ENCODE measurements at regions not wholly inside any gene's neighbourhood (a gene's known extent, or its start where the extent isn't known, plus 50 kb on each side); places are given as distances from the start of the nearest gene placed in this dataset.
"Not testable (repeated sequence)": the region's sequence is repeated elsewhere in the genome, so short reads cannot be mapped to it uniquely, and the experiment has no call there.

- H3K4me3 Mint-ChIP-seq = no peak overlapping the region
- peaks cover 15% of the 10 kb centered on the region for H3K27me3 Mint-ChIP-seq
- no peak overlapping the region for H3K27ac Mint-ChIP-seq
Observed at GRCh38 chr1:88579598-88579997, 104.5 kb upstream of the PKN2 start.

GRCh38 chr1:88581703-88582102 lies 102.4 kb upstream of the PKN2 start:
- H3K9me3 Mint-ChIP-seq = no peaks in the 10 kb centered on the region
- no peak for DNase-seq
- H3K27ac Mint-ChIP-seq = no peak overlapping the region
- peaks cover 33% of the 10 kb centered on the region for H3K27me3 Mint-ChIP-seq
- H3K4me3 Mint-ChIP-seq = no peak overlapping the region
- no peaks in the 10 kb centered on the region for H3K4me1 Mint-ChIP-seq (ENCODE audit: low read depth)
- no peaks in the 10 kb centered on the region for H3K36me3 Mint-ChIP-seq (ENCODE audit: low read depth)

More at GRCh38 chr1:88579598-88579997, 104.5 kb upstream of the PKN2 start:
- H3K36me3 Mint-ChIP-seq (ENCODE audit: low read depth) = no peaks in the 10 kb centered on the region
- DNase-seq = no peak
- no peaks in the 10 kb centered on the region for H3K4me1 Mint-ChIP-seq (ENCODE audit: low read depth)
- no peaks in the 10 kb centered on the region for H3K9me3 Mint-ChIP-seq

- Mint-ChIP-seq H3K27me3 (peaks cover 13% of the 10 kb centered on the region), H3K4me1 (ENCODE audit: low read depth) (peaks cover 4% of the 10 kb centered on the region), H3K4me3 (no peak overlapping the region), H3K27ac (no peak overlapping the region), H3K36me3 (ENCODE audit: low read depth) (no peaks in the 10 kb centered on the region), H3K9me3 (peaks cover 12% of the 10 kb centered on the region)
- DNase-seq = no peak
Observed at GRCh38 chr1:88593358-88593757, 90.7 kb upstream of the PKN2 start.

GRCh38 chr1:88595355-88596002 lies 88.6 kb upstream of the PKN2 start:
- no peak for DNase-seq
- Mint-ChIP-seq H3K36me3 (ENCODE audit: low read depth) (no peaks in the 10 kb centered on the region), H3K4me3 (no peak overlapping the region), H3K4me1 (ENCODE audit: low read depth) (peaks cover 4% of the 10 kb centered on the region), H3K27ac (no peak overlapping the region), H3K27me3 (peaks cover 10% of the 10 kb centered on the region), H3K9me3 (peaks cover 15% of the 10 kb centered on the region)

GRCh38 chr1:88597973-88598372 lies 86.1 kb upstream of the PKN2 start:
- H3K36me3 Mint-ChIP-seq (ENCODE audit: low read depth); DNase-seq; H3K4me1 Mint-ChIP-seq (ENCODE audit: low read depth); H3K27ac Mint-ChIP-seq; H3K27me3 Mint-ChIP-seq; H3K4me3 Mint-ChIP-seq: not testable (repeated sequence)
- peaks cover 12% of the 10 kb centered on the region for H3K9me3 Mint-ChIP-seq

- Mint-ChIP-seq H3K9me3 (no peaks in the 10 kb centered on the region), H3K4me3 (no peak overlapping the region), H3K27ac (no peak overlapping the region), H3K36me3 (ENCODE audit: low read depth) (no peaks in the 10 kb centered on the region), H3K27me3 (no peaks in the 10 kb centered on the region), H3K4me1 (ENCODE audit: low read depth) (peaks cover 4% of the 10 kb centered on the region)
- DNase-seq = no peak
Observed at GRCh38 chr1:88608139-88608943, 75.7 kb upstream of the PKN2 start.

- Mint-ChIP-seq H3K27me3 (peaks cover 1% of the 10 kb centered on the region), H3K27ac (no peak overlapping the region), H3K4me1 (ENCODE audit: low read depth) (peaks cover 4% of the 10 kb centered on the region), H3K4me3 (no peak overlapping the region), H3K36me3 (ENCODE audit: low read depth) (no peaks in the 10 kb centered on the region), H3K9me3 (no peaks in the 10 kb centered on the region)
- DNase-seq = no peak
Observed at GRCh38 chr1:88609051-88609450, 75.0 kb upstream of the PKN2 start.

- Mint-ChIP-seq H3K36me3 (ENCODE audit: low read depth) (no peaks in the 10 kb centered on the region), H3K27ac (no peak overlapping the region), H3K9me3 (no peaks in the 10 kb centered on the region), H3K27me3 (peaks cover 2% of the 10 kb centered on the region), H3K4me3 (no peak overlapping the region), H3K4me1 (ENCODE audit: low read depth) (peaks cover 4% of the 10 kb centered on the region)
- no peak for DNase-seq
Observed at GRCh38 chr1:88610687-88611086, 73.4 kb upstream of the PKN2 start.

- H3K4me3 Mint-ChIP-seq = no peak overlapping the region
- no peak for DNase-seq
- H3K27me3 Mint-ChIP-seq = peaks cover 2% of the 10 kb centered on the region
- no peak overlapping the region for H3K27ac Mint-ChIP-seq
- H3K9me3 Mint-ChIP-seq = peaks cover 3% of the 10 kb centered on the region
- H3K36me3 Mint-ChIP-seq (ENCODE audit: low read depth) = no peaks in the 10 kb centered on the region
- H3K4me1 Mint-ChIP-seq (ENCODE audit: low read depth) = peaks cover 4% of the 10 kb centered on the region
Observed at GRCh38 chr1:88612292-88612691, 71.8 kb upstream of the PKN2 start.

- Mint-ChIP-seq H3K4me1 (ENCODE audit: low read depth) (peaks cover 4% of the 10 kb centered on the region), H3K9me3 (peaks cover 6% of the 10 kb centered on the region), H3K36me3 (ENCODE audit: low read depth) (peaks cover 2% of the 10 kb centered on the region), H3K27ac (no peak overlapping the region), H3K4me3 (no peak overlapping the region), H3K27me3 (peaks cover 4% of the 10 kb centered on the region)
- DNase-seq = no peak
Observed at GRCh38 chr1:88612773-88613172, 71.3 kb upstream of the PKN2 start.

GRCh38 chr1:88618331-88618730 lies 65.7 kb upstream of the PKN2 start:
- Mint-ChIP-seq H3K36me3 (ENCODE audit: low read depth) (peaks cover 9% of the 10 kb centered on the region), H3K27me3 (peaks cover 6% of the 10 kb centered on the region), H3K9me3 (peaks cover 29% of the 10 kb centered on the region), H3K4me1 (ENCODE audit: low read depth) (no peaks in the 10 kb centered on the region), H3K27ac (no peak overlapping the region), H3K4me3 (no peak overlapping the region)
- no peak for DNase-seq

- H3K27me3 Mint-ChIP-seq; H3K4me1 Mint-ChIP-seq (ENCODE audit: low read depth); H3K4me3 Mint-ChIP-seq; H3K27ac Mint-ChIP-seq; DNase-seq; H3K36me3 Mint-ChIP-seq (ENCODE audit: low read depth): not testable (repeated sequence)
- peaks cover 20% of the 10 kb centered on the region for H3K9me3 Mint-ChIP-seq
Observed at GRCh38 chr1:88623101-88623500, 61.0 kb upstream of the PKN2 start.
